Stimulated activated CD4-positive, alpha-beta T cell treated with anti-CD3 and anti-CD28 coated beads, Interleukin-4, amount 100 ng/mL, for 4 hours (primary cell): ENCODE measurements at regions not wholly inside any gene's neighbourhood (a gene's known extent, or its start where the extent isn't known, plus 50 kb on each side); places are given as distances from the start of the nearest gene placed in this dataset.

Experiments
- DNase-seq, 2 experiments: peaks; one replicate each; pipeline ENCODE4 v3.0.0-alpha.2; 2020

GRCh38 chr1:194289569-194290266 lies 1103.3 kb upstream of the B3GALT2 start:
- peak in 1 of 2 experiments; percentile 63 for DNase-seq

DNA sequence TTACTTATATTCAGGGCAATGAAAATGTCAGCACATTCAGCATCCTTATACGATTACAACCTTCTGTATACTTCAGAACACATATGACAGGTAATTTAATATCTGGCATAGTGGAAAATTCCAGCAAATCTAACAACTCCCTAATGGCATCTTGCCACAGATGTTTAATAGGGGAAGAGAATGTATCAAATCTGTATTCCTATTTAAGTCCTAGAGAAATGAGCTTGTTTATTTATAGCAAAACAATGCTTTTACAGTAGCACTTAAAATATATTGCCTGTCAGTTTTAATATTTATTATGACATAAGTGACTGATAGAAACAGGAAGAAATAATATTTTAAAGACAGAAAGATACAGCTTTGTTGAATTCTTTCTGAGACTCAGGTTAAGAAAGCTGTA lies 1101.8 kb upstream of the B3GALT2 start:
- DNase-seq, result no peak

DNA sequence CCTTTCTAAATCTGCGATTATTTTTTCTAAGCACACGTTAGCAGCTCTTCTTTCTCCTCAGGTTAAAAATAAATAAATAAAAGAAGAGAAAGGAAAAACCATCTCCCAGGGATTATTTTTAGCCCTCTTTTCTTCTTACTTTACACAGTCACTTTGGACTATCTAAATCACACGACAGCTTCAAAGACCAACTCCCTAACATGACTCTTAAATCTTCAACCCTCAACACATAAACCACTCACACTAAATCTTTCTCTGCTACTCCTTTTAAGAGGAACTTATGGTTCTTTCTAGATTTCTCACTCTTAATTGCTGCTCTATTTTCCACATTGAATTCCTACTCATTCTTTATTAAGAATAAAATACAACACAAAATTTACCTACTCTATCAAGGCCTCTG lies 1095.0 kb upstream of the B3GALT2 start:
- DNase-seq, result no peak

- DNase-seq, result no peak
Observed at GRCh38 chr1:194280463-194280862, 1094.0 kb upstream of the B3GALT2 start.

DNA sequence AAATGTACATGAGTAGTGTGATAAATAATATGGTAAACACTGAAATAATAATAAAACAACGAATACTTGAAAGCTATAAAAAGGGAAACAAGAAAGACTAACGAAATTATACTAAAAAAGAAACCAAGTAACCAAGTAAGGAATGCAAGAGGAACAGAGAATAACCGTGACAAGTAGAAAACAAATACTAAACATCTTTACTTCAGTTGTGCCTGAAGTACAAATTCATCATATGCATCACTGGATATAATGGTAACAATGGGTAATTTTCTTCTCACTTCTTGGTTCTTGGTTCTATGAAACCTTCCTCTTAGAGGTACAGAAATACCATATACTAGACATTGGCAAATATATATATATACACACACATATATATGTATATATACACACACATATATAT lies 1093.6 kb upstream of the B3GALT2 start:
- DNase-seq, result no peak

- no peak for DNase-seq
Observed at GRCh38 chr1:194277927-194278326, 1091.5 kb upstream of the B3GALT2 start.

DNA sequence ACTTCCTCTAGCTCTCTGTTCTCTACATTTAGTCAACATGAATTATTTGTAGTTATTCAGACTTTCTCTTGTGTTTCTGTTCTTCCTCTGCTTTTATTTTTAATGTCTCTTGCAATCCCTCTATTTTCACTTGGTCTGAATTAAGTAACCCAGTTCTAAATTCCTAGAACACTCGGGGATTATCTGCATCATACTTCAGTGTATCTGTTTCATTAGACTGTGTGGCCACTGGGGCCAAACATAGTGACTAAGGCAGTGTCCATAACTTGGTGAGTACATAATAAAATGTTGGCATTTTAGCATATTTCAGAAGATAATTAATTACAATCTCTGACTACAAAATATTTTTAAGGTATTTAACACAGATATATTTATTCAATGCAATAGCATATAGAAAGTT lies 1087.2 kb upstream of the B3GALT2 start:
- DNase-seq, result no peak

DNA sequence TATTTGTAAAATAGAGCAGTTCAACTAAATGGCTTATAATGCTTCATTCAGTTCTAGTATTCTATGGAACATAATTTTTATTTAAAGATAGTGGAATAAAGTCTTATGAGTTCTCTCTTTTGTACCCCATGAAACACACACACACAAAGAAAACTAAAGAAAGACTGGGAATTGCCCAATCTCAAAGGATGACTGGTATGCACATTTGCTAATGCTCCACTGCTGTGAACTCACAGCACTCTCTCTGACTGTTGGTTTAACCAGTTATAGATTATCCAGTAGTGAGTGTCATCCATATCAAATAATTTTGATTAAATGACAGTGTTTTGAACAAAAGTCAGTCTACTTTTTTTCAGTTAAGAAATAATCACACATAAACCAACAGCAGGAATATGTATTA lies 1082.4 kb upstream of the B3GALT2 start:
- no peak for DNase-seq

GRCh38 chr1:194267021-194267420 lies 1080.6 kb upstream of the B3GALT2 start:
- DNase-seq, result no peak

GRCh38 chr1:194256010-194256409 lies 1069.6 kb upstream of the B3GALT2 start:
- no peak for DNase-seq

DNA sequence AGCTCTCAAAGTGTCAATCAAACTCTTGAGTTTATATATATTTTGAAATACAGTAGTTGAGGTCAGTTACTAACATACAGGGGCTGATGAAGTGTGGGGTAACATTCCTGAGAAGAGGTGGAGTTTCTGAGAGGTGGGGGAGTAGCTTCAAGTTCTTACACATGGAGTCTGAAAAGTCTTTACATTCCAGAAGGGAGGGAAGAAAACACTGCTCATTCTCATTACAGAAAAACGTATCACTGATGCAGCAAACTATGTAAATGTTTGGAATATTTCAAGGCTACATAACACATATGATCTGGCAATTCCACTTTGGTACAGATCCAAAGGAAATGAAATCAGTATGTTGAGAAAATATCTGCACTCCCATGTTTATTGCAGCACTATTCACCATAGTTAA lies 1065.8 kb upstream of the B3GALT2 start:
- DNase-seq, result no peak

- DNase-seq, result no peak
Observed at GRCh38 chr1:194241215-194241614, 1054.8 kb upstream of the B3GALT2 start.

- DNase-seq, result no peak
Observed at GRCh38 chr1:194233069-194233468, 1046.7 kb upstream of the B3GALT2 start.

GRCh38 chr1:194230351-194231144 lies 1044.1 kb upstream of the B3GALT2 start:
- no peak for DNase-seq

GRCh38 chr1:194228427-194228826 lies 1042.0 kb upstream of the B3GALT2 start:
- no peak for DNase-seq

DNA sequence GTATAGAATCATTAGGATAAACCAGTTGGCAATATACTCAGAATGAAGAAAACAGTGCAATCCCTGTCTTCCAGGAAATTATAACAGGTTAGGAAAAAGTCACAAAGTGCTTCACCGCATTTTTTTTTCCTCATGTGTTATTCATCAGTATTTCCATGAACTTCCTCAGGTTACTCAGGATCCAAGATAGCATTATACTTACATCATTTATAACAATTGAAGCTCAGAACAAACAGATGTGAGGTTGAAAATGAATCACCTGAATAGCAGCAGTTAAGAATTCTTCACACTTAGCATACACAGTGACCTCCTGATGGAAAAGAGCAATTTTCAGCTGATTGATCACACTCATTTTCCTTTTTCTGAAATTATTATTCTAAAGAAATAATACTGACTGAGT lies 1040.7 kb upstream of the B3GALT2 start:
- no peak for DNase-seq

DNA sequence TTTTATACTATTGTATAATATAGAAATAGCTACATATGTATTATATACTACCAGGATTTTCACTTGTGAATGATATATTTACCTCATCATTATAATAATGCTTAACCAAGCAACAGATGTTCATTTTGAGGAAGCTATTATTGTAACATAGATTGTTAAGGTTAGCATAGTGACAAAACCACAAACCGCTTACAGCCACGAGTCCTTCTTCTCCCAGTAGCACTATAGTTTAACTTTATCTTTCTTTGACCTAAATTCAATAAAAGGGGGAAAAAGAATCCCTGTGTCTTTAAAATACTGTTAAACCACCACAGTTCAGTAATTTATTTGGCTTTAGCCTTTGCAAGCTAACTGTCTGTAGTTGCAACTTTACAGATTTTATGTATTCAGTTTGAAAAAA lies 1039.4 kb upstream of the B3GALT2 start:
- no peak for DNase-seq

DNA sequence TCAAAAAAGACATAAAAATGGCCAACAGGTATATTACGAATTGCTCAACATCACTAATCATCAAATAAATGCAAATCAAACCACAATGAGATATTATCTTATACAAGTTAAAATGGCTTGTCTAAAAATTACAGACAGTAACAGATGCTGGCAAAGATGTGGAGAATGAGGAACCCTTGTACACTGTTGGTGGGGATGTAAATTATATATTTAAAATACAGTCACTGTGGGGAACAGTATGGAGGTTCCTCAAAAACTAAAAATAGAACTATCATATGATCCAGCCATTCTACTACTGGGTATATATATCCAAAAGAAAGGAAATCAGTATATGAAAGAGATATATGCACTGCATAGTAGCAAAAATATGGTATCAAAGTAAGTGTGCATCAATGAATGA lies 1037.2 kb upstream of the B3GALT2 start:
- DNase-seq, result no peak

GRCh38 chr1:194215448-194215847 lies 1029.0 kb upstream of the B3GALT2 start:
- no peak for DNase-seq

GRCh38 chr1:194214735-194215134 lies 1028.3 kb upstream of the B3GALT2 start:
- no peak for DNase-seq

GRCh38 chr1:194209920-194210319 lies 1023.5 kb upstream of the B3GALT2 start:
- DNase-seq, result no peak

DNA sequence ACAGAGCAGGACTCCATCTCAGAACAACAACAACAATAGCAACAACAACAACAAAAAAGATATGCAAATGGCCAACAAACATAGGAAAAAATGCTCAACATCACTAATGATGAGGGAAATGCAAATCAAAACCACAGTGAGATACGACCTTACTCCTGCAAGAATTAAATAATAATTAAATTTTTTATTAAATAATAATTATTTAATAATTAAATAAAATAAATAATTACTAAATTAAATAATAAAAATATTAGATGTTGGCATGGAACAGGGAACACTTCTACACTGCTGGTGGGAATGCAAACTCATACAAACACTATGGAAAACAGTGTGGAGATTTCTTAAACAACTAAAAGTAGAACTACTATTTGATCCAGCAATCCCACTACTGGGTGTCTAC lies 1022.3 kb upstream of the B3GALT2 start:
- DNase-seq, result no peak

GRCh38 chr1:194196562-194196961 lies 1010.1 kb upstream of the B3GALT2 start:
- DNase-seq, result no peak

DNA sequence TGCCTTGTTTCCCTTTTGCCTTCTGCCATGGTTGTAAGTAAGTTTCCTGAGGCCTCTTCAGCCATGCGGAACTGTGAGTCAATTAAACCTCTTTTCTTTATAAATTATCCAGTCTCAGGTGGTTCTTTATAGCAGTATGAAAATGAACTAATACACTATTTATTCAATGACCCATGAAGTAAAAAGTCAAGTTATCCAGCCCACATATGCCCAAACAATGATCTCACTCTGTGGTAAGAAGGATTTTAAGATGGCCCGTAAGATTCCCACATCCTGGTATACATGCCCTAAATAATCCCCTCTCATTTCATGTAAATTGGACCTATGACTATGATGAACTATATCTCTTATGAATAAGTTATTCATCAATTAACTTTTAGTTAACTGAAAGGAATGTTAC lies 1008.3 kb upstream of the B3GALT2 start:
- DNase-seq, result no peak

DNA sequence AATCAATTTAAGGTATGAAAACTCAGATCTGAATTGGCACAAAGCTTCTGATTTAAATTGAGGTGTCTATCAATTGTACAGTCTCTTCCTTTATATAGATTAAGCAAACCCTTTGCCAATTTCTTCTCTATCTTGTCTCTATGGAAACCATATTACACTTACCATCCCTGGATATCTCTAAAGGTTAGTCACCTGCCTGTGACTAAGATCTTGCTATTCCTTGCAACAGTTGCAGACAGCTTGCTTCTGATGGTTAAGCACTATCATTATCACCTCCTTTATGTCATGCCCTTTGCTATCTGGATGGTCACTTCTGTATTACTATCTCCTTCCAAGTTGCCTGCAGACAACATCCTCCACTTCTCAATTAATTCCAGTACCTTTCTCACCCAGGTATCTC lies 998.6 kb upstream of the B3GALT2 start:
- DNase-seq, result no peak
